OCI-LY1 (cell line): ENCODE measurements at regions not wholly inside any gene's neighbourhood (a gene's known extent, or its start where the extent isn't known, plus 50 kb on each side); places are given as distances from the start of the nearest gene placed in this dataset.

Experiments used
- H2AFZ ChIP-seq: fragments of 200-600 bp; sonication (generic), shearing (Covaris generic); 2 replicates; pipeline ENCODE4 v1.6.0; 2014; ENCODE audit warnings: antibody characterized with exemption, mild to moderate bottlenecking, low read length
- H3F3A ChIP-seq: fragments of 200-600 bp; sonication (generic), shearing (Covaris generic); 2 replicates; pipeline ENCODE4 v1.6.0; 2014; ENCODE audit warnings: mild to moderate bottlenecking, antibody characterized with exemption, low read length, moderate library complexity; ENCODE audit not compliant: insufficient read depth
- H3K27ac ChIP-seq: fragments of 200-600 bp; sonication (generic); 2 replicates; pipeline ENCODE4 v1.5.1; 2014; ENCODE audit warnings: low read length, mixed run types, mild to moderate bottlenecking, low read depth; ENCODE audit not compliant: poor library complexity, severe bottlenecking
- H3K27me3 ChIP-seq: fragments of 200-600 bp; sonication (generic); 2 replicates; pipeline ENCODE4 v1.6.0; 2014; ENCODE audit warnings: antibody characterized with exemption, mild to moderate bottlenecking, low read length, moderate library complexity; ENCODE audit not compliant: insufficient read depth
- H3K36me3 ChIP-seq: fragments of 200-600 bp; sonication (generic); 2 replicates; pipeline ENCODE4 v1.6.1; 2014; ENCODE audit warnings: mild to moderate bottlenecking, antibody characterized with exemption, low read length, moderate library complexity, mixed read lengths; ENCODE audit not compliant: insufficient read depth
- H3K4me1 ChIP-seq: fragments of 200-600 bp; sonication (generic); 2 replicates; pipeline ENCODE4 v1.5.1; 2014; ENCODE audit warnings: mild to moderate bottlenecking, low read length, moderate library complexity; ENCODE audit not compliant: insufficient read depth, severe bottlenecking
- H3K4me2 ChIP-seq: fragments of 200-600 bp; sonication (generic), shearing (Covaris generic); 2 replicates; pipeline ENCODE4 v1.6.1; 2014; ENCODE audit warnings: low read length
- H3K4me3 ChIP-seq: fragments of 200-600 bp; sonication (generic); 2 replicates; pipeline ENCODE4 v1.5.1; 2014; ENCODE audit warnings: low read length, low read depth, mild to moderate bottlenecking, mixed read lengths; ENCODE audit not compliant: poor library complexity, severe bottlenecking
- H3K79me2 ChIP-seq: fragments of 200-600 bp; shearing (Covaris generic); 2 replicates; pipeline ENCODE4 v1.6.1; 2016; ENCODE audit warnings: mixed run types, low read length, mixed read lengths; ENCODE audit not compliant: insufficient read depth
- H3K9ac ChIP-seq: fragments of 200-600 bp; sonication (generic), shearing (Covaris generic); 2 replicates; pipeline ENCODE4 v1.6.1; 2014; ENCODE audit warnings: mild to moderate bottlenecking, low read length, mixed read lengths
- H3K9me2 ChIP-seq: fragments of 200-600 bp; sonication (generic), shearing (Covaris generic); 2 replicates; pipeline ENCODE4 v1.6.1; 2014; ENCODE audit warnings: low read depth, mild to moderate bottlenecking, low read length, mixed read lengths
- H3K9me3 ChIP-seq: fragments of 200-600 bp; shearing (Covaris generic); 2 replicates; pipeline ENCODE4 v1.6.1; 2014; ENCODE audit warnings: low read length, mixed read lengths
- H4K20me1 ChIP-seq: fragments of 200-600 bp; sonication (generic), shearing (Covaris generic); 2 replicates; pipeline ENCODE4 v1.6.0; 2016; ENCODE audit warnings: mild to moderate bottlenecking, low read length; ENCODE audit not compliant: insufficient read depth
- CTCF ChIP-seq: fragments of 200-600 bp; sonication (generic), shearing (Covaris generic); IDR thresholded peaks from 2 replicates; pipeline ENCODE4 v1.5.1; 2017; ENCODE audit warnings: mild to moderate bottlenecking, antibody characterized with exemption, low read length, moderate library complexity, mixed read lengths
- EZH2 ChIP-seq: fragments of 200-600 bp; sonication (generic), shearing (Covaris generic); IDR thresholded peaks from 2 replicates; pipeline ENCODE4 v1.8.0; 2017; ENCODE audit warnings: borderline replicate concordance, mixed run types, mild to moderate bottlenecking, antibody characterized with exemption, low read length, moderate library complexity, mixed read lengths

- Histone ChIP-seq H3K4me1 (no peaks in the 10 kb centered on the region), H3K79me2 (no peaks in the 10 kb centered on the region), H3K4me2 (no peak overlapping the region), H3K36me3 (no peaks in the 10 kb centered on the region), H3K27me3 (no peaks in the 10 kb centered on the region), H3K9me2 (no peaks in the 10 kb centered on the region), H2AFZ (no peak overlapping the region), H4K20me1 (no peaks in the 10 kb centered on the region), H3F3A (no peaks in the 10 kb centered on the region), H3K9me3 (no peaks in the 10 kb centered on the region), H3K27ac (no peak overlapping the region), H3K9ac (no peak overlapping the region), H3K4me3 (no peak overlapping the region)
- TF ChIP-seq CTCF: no peak
Measured at GRCh38 chr1:190663962-190664361, 186.3 kb upstream of the BRINP3 start.

GRCh38 chr1:190665045-190665444, 187.4 kb upstream of the BRINP3 start:
- Histone ChIP-seq H3K9me2 (no peaks in the 10 kb centered on the region), H3K4me2 (no peak overlapping the region), H3K27me3 (no peaks in the 10 kb centered on the region), H3F3A (no peaks in the 10 kb centered on the region), H3K79me2 (no peaks in the 10 kb centered on the region), H3K36me3 (no peaks in the 10 kb centered on the region), H3K9ac (no peak overlapping the region), H3K4me3 (no peak overlapping the region), H3K9me3 (no peaks in the 10 kb centered on the region), H2AFZ (no peak overlapping the region), H3K27ac (no peak overlapping the region), H4K20me1 (no peaks in the 10 kb centered on the region), H3K4me1 (no peaks in the 10 kb centered on the region)
- TF ChIP-seq CTCF (no peak), EZH2 (no peak)

- H3K9me2 ChIP-seq: no peaks in the 10 kb centered on the region
- H3K36me3 ChIP-seq: no peaks in the 10 kb centered on the region
- no peak overlapping the region for H3K9ac ChIP-seq
Measured at GRCh38 chr1:190667914-190668313, 190.2 kb upstream of the BRINP3 start.

More at GRCh38 chr1:190667914-190668313, 190.2 kb upstream of the BRINP3 start:
- H3K4me3 ChIP-seq: no peak overlapping the region
- no peaks in the 10 kb centered on the region for H3F3A ChIP-seq
- H3K27me3 ChIP-seq: no peaks in the 10 kb centered on the region
- no peaks in the 10 kb centered on the region for H3K9me3 ChIP-seq
- no peaks in the 10 kb centered on the region for H3K79me2 ChIP-seq
- no peak overlapping the region for H3K27ac ChIP-seq
- H3K4me2 ChIP-seq: no peak overlapping the region
- TF ChIP-seq CTCF (no peak), EZH2 (no peak)
- H3K4me1 ChIP-seq: no peaks in the 10 kb centered on the region
- no peaks in the 10 kb centered on the region for H4K20me1 ChIP-seq
- no peak overlapping the region for H2AFZ ChIP-seq
